NCI-H526 treated with DMSO at 0.1 percent for 48 hours (cell line): ENCODE measurements at regions not wholly inside any gene's neighbourhood (a gene's known extent, or its start where the extent isn't known, plus 50 kb on each side); places are given as distances from the start of the nearest gene placed in this dataset.

ENCODE experiments used
- DNase-seq: peaks from one replicate; lab custom pipeline; 2025; lab: John Stamatoyannopoulos, UW

DNA sequence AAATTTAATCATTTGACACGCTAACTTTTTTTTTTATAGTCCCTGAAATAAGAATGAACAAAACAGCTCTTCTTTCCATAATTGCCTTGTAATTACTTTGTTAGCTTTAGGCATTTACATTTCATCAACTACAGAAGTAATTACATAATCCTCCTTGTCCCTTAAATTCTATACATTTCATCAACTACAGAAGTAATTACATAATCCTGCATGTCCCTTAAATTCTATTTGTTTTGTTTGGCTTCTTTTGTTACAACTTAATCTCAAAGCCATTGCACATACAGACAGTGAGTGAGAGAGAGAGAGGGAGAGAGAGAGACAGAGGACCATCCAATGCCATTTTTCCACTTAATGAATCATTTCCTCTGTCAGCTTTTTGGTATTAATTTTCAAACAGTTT is 873.2 kb downstream of the METTL15 start:
- DNase-seq: no peak

DNA sequence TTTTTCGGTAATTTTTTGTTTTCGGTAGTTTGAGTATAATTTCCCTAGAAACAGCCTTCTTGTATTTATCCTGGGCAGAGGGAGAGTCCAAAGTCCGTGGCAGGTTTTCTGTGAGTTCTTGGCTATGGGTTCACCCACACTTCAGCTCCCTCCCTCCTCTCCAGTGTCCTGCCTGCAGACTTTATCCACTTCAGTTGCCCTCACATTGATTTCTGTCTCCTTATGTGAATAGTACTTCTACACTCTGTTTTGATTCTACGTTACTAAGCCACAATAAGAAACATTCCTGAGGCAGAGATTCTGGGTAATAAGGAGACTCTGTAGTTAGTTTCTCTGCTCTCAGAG is 868.6 kb downstream of the METTL15 start:
- no peak for DNase-seq

DNA sequence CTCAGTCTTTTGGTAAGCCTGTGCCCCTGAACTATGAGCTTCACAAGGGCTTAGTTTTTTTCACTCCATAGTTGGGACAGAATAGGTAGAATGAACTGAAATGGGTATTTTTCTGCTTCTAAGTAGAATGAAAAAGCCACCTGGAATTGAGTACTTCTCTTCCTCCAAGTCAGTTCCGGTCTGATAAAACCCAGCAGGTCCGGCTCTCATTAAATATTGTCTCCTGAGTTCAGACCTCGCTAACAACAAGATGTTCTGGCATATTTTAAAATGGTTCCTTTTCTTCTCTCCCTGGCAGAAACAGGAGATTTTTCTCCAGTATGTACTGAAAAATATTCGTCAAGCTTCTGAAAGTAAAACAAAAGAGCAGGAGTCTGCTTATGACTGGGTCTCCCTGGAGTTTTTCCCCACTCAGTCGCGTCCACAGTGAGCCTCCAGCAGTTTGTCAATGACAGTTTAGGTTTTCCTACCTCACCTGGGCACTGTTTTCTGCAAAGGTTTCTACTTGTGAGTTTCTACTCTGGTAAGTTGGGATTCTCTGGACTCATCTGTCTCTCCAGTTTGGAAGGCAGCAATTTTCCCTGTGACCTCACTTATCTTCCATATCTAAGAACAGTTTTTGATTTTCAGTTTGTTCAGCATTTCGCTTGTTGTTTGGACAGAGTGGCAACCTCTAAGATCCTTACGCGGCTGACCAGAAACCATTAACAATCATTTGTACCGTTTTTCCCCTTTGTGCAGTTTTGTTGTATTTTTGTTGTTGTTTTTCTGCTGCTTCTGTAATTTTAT is 868.0 kb downstream of the METTL15 start:
- DNase-seq: no peak

DNA sequence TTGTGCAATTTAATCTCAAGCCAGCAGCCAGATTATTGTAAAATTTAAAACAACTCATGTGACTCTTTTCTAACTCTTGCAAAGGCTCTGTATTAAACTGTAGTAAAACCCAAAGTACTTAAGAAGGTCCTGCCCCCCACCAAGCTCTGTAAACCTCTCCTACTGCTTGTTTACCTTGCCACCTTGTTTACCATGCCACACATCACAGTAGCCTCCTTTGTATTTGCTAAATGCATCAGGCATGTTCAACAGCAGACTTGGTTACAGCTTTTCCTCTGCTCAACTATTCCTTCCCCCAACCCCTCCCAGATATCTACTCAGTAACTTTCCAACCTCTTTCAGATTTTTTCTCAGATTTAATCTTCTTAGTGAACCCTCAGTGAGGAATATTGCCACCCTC is 861.6 kb downstream of the METTL15 start:
- no peak for DNase-seq

DNA sequence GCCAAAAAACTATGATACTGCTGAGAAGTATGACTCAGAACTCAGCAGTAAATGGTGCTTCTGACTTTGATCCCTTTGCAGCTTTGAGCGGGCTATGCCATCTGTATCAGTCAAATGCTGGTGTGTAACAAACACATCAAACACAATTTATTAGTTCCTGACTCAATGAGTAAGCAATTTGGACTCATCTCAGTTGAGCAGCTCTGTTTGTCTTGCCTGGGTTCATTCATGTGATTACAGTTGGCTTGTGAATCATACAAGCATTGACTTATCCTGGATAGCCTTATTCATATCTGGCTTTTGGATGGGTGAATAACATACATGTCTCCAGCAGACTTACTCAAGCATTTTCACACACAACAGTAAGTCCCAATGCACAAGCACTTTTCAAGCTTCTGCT is 858.8 kb downstream of the METTL15 start:
- DNase-seq: no peak

DNA sequence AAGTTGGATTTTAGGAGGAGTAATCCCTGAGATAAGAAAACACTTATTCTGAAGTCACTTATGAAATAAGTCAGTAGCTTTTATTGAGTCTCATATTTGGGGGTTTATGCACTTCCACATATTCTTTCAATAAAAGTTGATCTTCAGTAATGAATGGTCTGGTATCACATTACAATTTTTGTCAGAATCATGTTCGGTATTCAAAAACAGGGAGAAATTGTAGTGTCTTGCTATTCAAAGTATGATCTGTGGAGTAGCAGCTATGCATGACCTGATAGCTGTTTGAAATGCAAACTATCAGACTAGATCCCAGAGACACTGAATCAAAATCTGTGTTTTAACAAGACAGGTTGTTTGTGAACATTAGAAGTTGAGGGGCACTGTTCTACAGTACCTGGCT is 857.6 kb downstream of the METTL15 start:
- no peak for DNase-seq

DNA sequence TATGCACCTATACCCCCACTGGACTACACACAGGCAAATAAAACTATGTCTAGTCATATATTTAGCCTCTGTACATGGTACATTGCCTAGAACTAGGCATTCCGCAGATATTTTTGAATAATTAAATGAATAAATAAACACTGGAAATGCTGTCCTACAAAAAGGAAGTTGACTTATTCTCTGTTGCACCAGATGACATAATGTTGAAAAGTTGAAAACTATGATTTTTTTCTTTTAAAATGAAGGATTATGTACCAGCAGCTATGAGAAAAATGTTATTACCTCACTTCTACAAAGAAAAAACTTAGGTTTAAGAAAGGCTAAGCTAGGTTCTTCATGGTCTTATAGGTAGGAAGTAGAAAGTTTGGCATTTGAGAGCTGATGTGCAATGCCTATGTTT is 856.6 kb downstream of the METTL15 start:
- no peak for DNase-seq

DNA sequence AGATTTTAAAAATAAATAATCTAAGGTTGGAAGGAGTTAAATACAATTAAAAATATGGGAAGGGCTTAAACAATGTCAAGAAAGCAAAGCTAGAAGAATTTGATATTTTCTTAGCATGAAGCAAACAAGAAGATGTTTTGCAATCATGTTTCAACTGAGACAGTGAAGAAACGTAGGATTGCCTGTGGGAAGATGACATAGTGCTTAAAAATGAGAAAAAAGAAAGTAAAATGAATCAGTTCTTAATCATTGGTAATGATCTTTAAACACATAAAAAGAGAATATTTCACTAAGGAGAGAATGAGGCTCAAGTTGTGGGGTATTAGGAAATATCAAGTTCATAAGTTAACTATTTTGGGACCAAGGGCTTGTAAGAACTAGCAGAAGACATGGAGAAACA is 855.0 kb downstream of the METTL15 start:
- no peak for DNase-seq

DNA sequence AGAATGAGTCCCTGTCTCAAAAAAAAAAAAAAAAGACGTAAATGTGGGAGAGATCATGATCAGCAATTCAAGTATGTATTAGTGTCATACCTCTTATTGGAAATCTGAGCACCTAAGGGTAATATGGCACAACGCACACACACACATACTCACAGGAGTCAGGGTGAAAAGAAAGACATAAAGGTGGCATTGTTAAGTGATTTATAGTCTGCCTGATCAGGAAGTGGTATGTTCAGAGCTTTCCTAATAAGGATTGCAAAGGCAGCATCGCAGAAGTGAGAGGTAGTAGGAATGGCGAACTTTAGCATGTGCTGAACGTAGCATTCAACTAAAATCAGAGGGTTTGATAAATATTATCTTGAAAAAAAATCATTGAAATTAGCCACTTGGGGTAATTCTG is 854.3 kb downstream of the METTL15 start:
- DNase-seq: no peak

DNA sequence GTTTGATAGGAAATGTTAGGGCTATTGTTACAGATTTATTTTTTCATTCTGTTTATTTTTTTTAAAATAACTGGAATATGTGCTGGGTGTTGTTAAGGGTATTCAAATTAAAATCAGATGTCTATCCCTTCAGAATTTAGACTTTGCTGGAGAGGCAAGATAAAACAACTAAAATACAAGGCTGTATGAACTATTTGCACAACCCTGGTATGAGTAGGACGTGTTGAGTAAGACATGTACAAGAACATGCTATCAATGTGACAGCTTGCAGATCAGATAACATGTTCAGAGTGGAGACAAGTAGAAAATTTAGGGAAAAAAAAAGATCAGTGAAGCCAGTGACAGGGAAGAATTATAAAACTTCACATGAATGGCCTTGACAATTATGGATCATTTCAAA is 853.5 kb downstream of the METTL15 start:
- DNase-seq: no peak

DNA sequence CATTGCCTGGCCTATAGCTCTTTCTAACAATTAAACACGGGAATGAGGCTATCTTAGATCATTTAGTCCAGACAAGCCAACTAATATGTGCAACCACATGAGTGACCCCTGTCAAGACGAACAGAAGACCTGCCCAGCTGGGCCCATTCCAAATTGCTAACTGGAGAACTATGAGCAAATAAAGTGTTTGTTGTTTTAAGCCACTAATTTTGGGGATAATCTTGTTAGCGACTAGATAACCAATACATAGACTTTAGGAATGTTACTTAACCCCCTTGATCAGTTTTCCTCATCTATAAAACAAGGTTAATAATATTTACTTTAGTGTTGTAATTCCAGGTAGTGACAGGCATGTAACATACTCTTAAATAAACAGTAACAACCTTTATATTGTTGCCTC is 848.3 kb downstream of the METTL15 start:
- DNase-seq: no peak

DNA sequence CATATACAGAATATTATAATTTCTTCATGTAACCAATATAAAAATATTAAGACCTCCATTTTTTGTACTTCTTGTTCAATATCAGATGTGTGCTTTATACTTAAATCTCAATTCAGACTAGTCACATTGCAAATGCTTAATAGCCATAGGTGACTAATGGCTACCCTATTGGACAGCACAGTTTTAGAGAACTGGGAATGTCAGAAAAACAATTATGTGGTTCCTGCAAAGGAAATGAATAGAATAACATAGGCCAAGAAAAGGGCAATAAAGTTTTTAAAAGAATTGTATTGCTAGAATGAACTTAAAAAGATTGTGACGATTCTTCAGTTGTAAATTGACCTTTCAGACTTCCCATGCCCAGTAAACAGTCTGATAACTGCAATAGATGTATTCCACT is 843.0 kb downstream of the METTL15 start:
- DNase-seq: no peak

DNA sequence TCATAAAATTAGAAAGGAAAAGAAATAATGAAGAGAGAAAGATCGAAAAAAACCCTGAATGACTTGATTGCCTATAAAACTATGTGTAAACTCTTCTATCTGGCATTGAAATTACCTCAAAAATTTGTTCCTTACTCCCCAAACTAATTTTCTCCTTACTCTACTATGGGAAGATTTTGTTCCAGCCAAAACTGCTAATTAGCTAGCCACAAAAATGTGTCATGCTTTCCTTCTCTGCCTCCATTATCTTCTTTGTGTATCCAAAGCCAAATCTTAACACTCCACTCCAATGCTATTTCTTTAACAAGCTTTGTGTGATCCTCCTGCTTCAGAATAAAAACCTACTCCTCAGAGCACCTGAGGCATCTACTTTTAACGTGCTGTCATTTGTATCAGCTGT is 831.2 kb downstream of the METTL15 start:
- no peak for DNase-seq

DNA sequence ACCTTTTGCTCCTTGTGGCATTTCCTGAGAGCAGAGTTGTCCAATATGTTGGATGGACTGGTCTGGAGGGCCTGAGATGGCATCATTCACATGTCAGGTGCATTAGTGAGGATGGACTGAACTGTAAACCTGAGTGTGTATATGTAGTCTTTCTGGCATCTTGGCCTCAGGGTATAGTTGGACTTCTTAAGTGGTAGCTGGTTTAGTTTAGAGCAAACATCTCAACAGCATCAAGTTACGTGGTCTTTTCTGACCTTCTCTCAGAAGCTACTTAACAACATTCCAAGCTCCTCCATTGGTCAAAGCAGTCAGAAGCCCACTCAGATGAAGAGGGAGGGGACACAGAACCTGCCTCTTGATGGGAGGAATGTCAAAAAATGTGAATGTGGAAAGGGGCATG is 829.9 kb downstream of the METTL15 start:
- DNase-seq: no peak

DNA sequence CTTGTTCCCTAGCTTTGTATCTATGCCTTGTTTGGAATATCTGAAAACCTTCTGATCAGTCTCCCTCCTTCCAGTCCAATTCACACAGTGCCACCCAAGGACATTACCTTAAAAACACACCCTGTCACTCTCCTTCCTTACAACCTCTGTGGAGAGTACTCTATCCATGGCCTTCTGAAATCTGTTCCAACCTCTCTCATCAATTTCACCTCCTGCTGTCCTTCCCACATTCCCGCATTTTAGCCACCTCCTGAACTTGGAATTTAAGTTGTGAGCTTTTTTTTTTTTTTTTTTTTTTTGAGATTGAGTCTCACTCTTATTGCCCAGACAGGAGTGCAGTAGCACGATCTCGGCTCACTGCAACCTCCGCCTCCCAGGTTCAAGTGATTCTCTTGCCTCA is 824.8 kb downstream of the METTL15 start:
- DNase-seq: no peak

DNA sequence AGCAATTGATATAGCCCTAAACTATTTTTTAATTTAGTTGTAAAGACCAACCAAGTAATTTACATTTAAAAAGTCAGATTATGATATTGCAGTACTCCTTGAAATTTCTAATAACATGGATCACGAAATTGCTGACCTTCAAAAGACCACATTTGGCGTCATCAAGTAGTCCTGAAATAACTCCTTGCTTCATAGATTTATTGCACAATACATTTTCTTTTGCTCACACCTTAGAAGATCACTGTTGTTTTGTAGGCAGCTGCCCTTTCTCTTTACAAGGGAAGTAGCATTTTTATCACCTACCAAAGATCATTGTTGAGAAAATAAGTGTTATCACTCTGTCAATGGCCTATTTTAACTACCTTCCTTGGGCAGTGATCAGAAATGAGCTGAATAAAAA is 815.8 kb downstream of the METTL15 start:
- no peak for DNase-seq

DNA sequence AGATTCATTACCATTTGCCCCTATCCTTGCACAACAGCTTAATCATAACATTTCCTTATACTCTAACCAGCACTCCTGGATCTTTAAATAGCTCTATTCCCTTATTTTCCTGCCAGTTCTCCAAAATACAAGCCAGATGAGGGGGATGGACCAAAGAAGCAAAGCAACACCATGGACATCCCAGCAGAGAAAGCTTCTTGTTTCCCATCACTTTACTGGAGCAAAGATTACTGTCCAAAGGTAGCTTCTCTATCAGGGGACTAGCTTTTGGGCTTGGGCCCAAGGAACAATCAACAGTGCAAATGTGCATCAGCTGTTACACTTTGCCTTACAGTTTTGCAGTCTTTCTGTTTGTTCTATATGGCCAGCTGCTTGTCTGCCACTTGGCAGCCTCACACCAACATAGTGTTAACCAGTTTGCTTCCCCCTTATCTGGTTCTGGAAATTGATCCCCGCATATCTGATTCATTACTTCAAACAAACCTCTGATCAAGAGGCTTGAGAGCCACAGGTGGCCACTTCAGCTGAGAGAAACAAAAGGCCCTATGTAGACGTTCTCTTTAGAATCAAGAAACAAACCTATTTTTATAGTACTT is 814.3 kb downstream of the METTL15 start:
- no peak for DNase-seq

DNA sequence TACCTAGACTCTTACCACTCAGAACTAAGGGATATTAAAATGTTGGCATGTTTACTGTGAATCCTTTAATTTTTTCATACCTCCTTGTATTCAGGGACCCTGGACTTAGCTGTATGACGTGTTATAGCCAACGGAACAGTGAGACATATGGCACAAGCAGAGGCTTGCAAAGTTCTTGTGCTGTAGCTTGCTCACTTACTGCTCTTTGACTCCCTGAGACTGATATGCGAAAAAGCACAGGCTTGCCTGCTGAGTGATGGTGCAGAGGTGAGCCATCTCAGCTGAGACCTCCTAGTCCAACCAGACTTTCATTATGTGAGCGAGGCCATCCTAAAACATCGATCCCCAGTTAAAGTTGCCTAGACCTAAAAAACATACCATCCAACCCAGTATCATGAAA is 811.0 kb downstream of the METTL15 start:
- DNase-seq: no peak

DNA sequence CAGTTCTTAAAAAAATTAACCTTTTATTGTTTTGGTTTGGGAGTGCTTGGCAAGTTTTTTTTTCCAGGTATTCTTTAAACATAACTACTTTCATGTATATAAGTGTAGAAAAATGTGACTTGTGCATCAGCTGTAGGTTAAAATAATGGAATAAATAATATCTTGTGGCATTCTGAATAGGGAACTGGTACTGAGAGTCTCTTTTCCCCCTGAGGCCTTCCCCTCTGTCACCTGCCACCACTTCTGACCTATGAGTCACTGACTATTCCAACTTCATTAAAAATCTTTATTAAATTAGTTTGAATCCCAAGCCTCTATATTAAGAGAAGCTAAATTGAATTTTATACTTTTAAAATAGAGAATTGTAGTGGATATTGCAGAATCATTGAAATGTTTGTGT is 805.7 kb downstream of the METTL15 start:
- DNase-seq: no peak

DNA sequence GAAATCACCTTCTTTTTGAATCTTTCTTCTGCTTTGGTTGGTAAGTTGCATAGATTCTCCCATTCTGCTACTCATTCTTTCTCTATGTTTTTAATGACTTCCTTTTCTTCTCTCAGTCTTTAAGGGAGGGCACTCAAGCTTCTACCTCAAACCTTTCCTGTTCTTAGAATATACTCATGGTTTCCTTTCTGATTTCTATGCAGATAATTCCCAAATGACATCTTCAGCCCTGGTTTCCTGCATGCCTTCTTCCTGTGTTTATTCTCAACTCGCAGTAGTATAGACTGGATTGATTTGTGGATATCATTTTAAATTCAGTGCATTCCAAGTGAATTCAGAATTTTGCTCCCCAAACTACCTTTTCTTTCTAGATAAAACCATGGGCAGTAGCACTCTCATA is 803.6 kb downstream of the METTL15 start:
- no peak for DNase-seq

DNA sequence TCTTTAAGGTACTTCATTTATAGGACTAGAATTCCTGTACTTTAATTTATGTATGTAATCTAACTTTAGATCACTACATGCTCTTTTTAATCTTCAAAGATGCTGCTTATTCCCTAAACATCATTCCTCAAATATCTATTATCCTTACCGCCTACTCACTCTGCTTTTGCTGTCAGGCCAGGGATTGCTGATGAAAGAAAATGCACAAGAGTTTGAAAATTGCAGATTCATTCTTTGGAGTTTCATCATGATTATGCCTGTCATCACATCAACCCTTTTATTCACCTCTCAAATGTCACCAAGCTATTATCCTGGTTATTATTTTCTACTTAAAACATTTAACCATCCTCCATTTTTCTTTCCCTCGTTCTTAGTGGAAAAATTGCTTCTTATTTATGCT is 802.7 kb downstream of the METTL15 start:
- no peak for DNase-seq

DNA sequence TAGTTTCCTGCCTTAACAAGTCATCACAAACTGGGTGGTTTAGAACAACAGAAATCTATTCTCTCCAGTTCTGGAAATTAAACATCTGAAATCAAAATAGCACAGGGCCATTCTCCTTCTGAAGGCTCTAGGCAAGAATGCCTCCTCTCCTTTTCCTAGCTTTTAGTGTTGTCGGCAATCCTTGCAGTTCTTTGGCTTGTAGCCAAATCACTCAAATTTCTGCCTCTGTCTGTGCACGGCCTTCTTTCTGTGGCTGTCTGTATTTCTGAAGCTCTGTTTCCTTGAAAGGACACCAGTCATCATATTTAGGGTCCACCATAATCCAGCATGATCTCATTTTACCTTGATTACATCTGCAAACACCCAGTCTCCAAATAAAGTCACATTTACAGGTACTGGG is 795.5 kb downstream of the METTL15 start:
- no peak for DNase-seq

DNA sequence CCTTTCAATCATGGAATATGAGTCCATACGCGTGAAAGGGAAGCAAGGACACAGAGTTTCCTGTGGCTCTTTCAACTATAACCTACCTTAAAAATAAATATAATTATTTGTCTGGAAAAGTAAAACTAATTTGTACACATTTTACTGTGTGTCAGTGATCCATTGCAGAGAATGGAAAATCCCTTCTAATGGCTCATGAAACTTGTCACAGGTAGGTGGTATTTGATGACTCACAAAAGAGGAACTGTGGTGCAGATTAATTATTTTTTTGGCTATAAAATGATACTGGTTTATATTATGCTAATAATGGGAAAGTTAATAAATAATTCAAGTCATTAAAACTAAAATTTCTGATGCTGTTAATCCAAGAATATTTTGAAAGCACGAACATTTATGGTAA is 792.2 kb downstream of the METTL15 start:
- DNase-seq: no peak

DNA sequence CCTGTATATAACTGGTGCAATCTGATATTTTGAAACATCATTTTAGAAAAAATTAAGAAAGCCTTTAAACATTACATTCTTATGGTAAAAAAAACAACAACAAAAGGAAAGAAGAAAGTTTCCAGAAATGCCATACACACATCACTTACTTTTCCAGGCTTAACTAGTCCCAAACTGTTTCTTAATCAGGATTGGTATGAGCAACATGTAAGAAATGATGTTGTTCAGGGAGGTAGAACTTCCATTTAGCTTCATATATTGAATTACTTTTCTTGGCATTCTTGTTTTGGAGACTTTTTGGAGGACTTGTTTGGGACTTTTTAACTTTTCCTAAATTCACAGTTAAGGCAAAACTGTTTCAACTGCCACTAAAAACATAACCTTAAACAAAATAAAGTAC is 791.5 kb downstream of the METTL15 start:
- DNase-seq: no peak
